Caco-2 (cell line): ENCODE measurements at regions not wholly inside any gene's neighbourhood (a gene's known extent, or its start where the extent isn't known, plus 50 kb on each side); places are given as distances from the start of the nearest gene placed in this dataset.
"Not testable (repeated sequence)": the region's sequence is repeated elsewhere in the genome, so short reads cannot be mapped to it uniquely, and the experiment has no call there.

Source experiments
- BruUV-seq: library from RNA; stranded (reverse); fragments of 400-500 nt; replicated peaks from 2 replicates; lab custom pipeline; 2021; lab: Mats Ljungman, UMichigan
- CTCF ChIA-PET: fragments of 300-600 bp; sonication (Branson Sonifier 250); formaldehyde crosslinking; loops from one replicate; lab custom pipeline; 2022; ENCODE audit warnings: antibody characterized with exemption; lab: Charles Lee
- POLR2A ChIA-PET: fragments of 300-600 bp; sonication (Branson Sonifier 250); formaldehyde crosslinking; loops from one replicate; lab custom pipeline; 2022; ENCODE audit warnings: antibody characterized with exemption; lab: Charles Lee
- DNase-seq, 2 experiments: peaks; one replicate each; pipeline versions ENCODE4 v3.0.0 to v3.0.0-alpha.2; 2020 to 2022
- H3K27me3 ChIP-seq: replicated peaks from 2 replicates; pipeline ENCODE4 v1.6.0; 2011; ENCODE audit warnings: low read length; ENCODE audit not compliant: control insufficient read depth, insufficient read depth
- H3K36me3 ChIP-seq: 2 replicates; pipeline ENCODE4 v1.5.1; 2011; ENCODE audit warnings: low read length; ENCODE audit not compliant: control insufficient read depth, insufficient read depth
- H3K4me1 ChIP-seq: fragments of 250-450 bp; sonication (Bioruptor Pico); 2 replicates; pipeline ENCODE4 v1.5.1; 2020; ENCODE audit warnings: mild to moderate bottlenecking
- H3K4me3 ChIP-seq: 2 replicates; pipeline ENCODE4 v1.5.1; 2011; ENCODE audit warnings: low read depth, mild to moderate bottlenecking, control low read depth, low read length
- H3K9me3 ChIP-seq: fragments of 250-450 bp; sonication (Bioruptor Pico); 2 replicates; pipeline ENCODE4 v1.5.1; 2020; ENCODE audit warnings: mild to moderate bottlenecking, moderate library complexity
- H3K27ac Mint-ChIP-seq: one replicate; pipeline ENCODE4 v1.8.0; 2022; ENCODE audit warnings: mixed read lengths; ENCODE audit not compliant: unreplicated experiment
- H3K27me3 Mint-ChIP-seq: one replicate; pipeline ENCODE4 v1.8.0; 2022; ENCODE audit warnings: mixed read lengths; ENCODE audit not compliant: insufficient read depth, unreplicated experiment
- H3K36me3 Mint-ChIP-seq: one replicate; pipeline ENCODE4 v1.8.0; 2022; ENCODE audit warnings: mild to moderate bottlenecking, mixed read lengths; ENCODE audit not compliant: insufficient read depth, unreplicated experiment
- H3K4me1 Mint-ChIP-seq: one replicate; pipeline ENCODE4 v1.8.0; 2022; ENCODE audit warnings: low read depth, mixed read lengths; ENCODE audit not compliant: unreplicated experiment
- H3K4me3 Mint-ChIP-seq: one replicate; pipeline ENCODE4 v1.8.0; 2022; ENCODE audit warnings: mild to moderate bottlenecking, moderate library complexity, mixed read lengths; ENCODE audit not compliant: unreplicated experiment
- H3K9me3 Mint-ChIP-seq: one replicate; pipeline ENCODE4 v1.8.0; 2022; ENCODE audit warnings: mixed read lengths; ENCODE audit not compliant: unreplicated experiment
- intact Hi-C: fragments of 100-400 bp; cut with micrococcal nuclease; formaldehyde crosslinking; loops from one replicate; pipeline ENCODE4 v1.10.0; 2022; ENCODE audit not compliant: unreplicated experiment
- TF ChIP-seq, protein P1 (sequence below), 2 experiments: fragments of 200-600 bp in 1 of 2; IDR thresholded peaks; 1 replicate in 1 of 2; 2 replicates in 1 of 2; pipeline versions ENCODE4 v1.5.1 to v1.8.0; 2011 to 2022; ENCODE audit warnings: antibody characterized with exemption in 1 of 2, control low read depth in 1 of 2, inconsistent platforms in 1 of 2, low read depth in 1 of 2, low read length in 1 of 2, mild to moderate bottlenecking in 1 of 2, moderate library complexity in 1 of 2; ENCODE audit not compliant: insufficient read depth in 1 of 2, severe bottlenecking in 1 of 2, unreplicated experiment in 1 of 2

GRCh38 chr12:112627851-112628250 lies 163.7 kb upstream of the RPH3A start:
- ChIA-PET POLR2A (no interaction called here), CTCF (no interaction called here)
- intact Hi-C loops = no loop called here
- Mint-ChIP-seq H3K27ac (no peak overlapping the region), H3K27me3 (no peaks in the 10 kb centered on the region), H3K36me3 (no peaks in the 10 kb centered on the region), H3K9me3 (peaks cover 11% of the 10 kb centered on the region), H3K4me3 (no peak overlapping the region), H3K4me1 (no peaks in the 10 kb centered on the region)
- 0 out of 2 replicates have a peak, but pooled peaks cover 3% of the 10 kb centered on the region for H3K9me3 ChIP-seq
- no TSS peak for BruUV-seq
- H3K36me3 ChIP-seq = no peaks in the 10 kb centered on the region
- H3K4me3 ChIP-seq = no peak overlapping the region
- TF ChIP-seq, protein P1, sequence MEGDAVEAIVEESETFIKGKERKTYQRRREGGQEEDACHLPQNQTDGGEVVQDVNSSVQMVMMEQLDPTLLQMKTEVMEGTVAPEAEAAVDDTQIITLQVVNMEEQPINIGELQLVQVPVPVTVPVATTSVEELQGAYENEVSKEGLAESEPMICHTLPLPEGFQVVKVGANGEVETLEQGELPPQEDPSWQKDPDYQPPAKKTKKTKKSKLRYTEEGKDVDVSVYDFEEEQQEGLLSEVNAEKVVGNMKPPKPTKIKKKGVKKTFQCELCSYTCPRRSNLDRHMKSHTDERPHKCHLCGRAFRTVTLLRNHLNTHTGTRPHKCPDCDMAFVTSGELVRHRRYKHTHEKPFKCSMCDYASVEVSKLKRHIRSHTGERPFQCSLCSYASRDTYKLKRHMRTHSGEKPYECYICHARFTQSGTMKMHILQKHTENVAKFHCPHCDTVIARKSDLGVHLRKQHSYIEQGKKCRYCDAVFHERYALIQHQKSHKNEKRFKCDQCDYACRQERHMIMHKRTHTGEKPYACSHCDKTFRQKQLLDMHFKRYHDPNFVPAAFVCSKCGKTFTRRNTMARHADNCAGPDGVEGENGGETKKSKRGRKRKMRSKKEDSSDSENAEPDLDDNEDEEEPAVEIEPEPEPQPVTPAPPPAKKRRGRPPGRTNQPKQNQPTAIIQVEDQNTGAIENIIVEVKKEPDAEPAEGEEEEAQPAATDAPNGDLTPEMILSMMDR (IDR thresholded peaks at IDR 0.05; ENCODE audit: insufficient read depth in 1 of 2, low read depth in 1 of 2, low read length in 1 of 2, severe bottlenecking in 1 of 2, unreplicated experiment in 1 of 2) = no peak
- H3K4me1 ChIP-seq = no peaks in the 10 kb centered on the region
- no peaks in the 10 kb centered on the region for H3K27me3 ChIP-seq
- DNase-seq = no peak

DNA sequence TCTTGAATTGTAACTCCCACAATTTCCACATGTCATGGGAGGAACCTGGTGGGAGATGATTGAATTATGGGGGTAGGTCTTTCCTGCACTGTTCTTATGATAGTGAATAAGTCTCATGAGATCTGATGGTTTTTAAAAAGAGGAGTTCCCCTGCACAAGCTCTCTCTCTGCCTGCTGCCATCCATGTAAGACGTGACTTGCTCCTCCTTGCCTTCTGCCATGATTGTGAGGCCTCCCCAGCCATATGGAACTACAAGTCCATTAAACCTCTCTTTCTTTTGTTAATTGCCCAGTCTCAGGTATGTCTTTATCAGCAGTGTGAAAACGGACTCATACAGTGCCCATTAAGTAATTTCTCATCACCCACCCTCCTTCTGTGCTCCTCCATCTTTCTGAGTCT lies 159.6 kb upstream of the RPH3A start:
- H3K4me1 ChIP-seq, H3K27me3 ChIP-seq, H3K27ac Mint-ChIP-seq, CTCF ChIA-PET, DNase-seq, H3K27me3 Mint-ChIP-seq, H3K4me3 ChIP-seq, POLR2A ChIA-PET, H3K4me3 Mint-ChIP-seq, BruUV-seq, intact Hi-C loops, H3K36me3 Mint-ChIP-seq, H3K4me1 Mint-ChIP-seq, H3K9me3 ChIP-seq, H3K36me3 ChIP-seq: not testable (repeated sequence)
- peaks cover 16% of the 10 kb centered on the region for H3K9me3 Mint-ChIP-seq

GRCh38 chr12:112635036-112635435 lies 156.5 kb upstream of the RPH3A start:
- CTCF ChIA-PET = no interaction called here
- intact Hi-C loops = no loop called here
- Mint-ChIP-seq H3K27ac (no peak overlapping the region), H3K9me3 (peaks cover 16% of the 10 kb centered on the region), H3K4me1 (no peaks in the 10 kb centered on the region), H3K36me3 (no peaks in the 10 kb centered on the region), H3K27me3 (no peaks in the 10 kb centered on the region), H3K4me3 (no peak overlapping the region)
- no TSS peak for BruUV-seq
- H3K9me3 ChIP-seq = 0 out of 2 replicates have a peak, but pooled peaks cover 3% of the 10 kb centered on the region
- no peak for DNase-seq
- no peaks in the 10 kb centered on the region for H3K27me3 ChIP-seq
- no peak overlapping the region for H3K4me3 ChIP-seq
- H3K4me1 ChIP-seq = no peaks in the 10 kb centered on the region
- no peaks in the 10 kb centered on the region for H3K36me3 ChIP-seq
- POLR2A ChIA-PET = no interaction called here
- TF ChIP-seq, protein P1 (IDR thresholded peaks at IDR 0.05; ENCODE audit: insufficient read depth in 1 of 2, low read depth in 1 of 2, low read length in 1 of 2, severe bottlenecking in 1 of 2, unreplicated experiment in 1 of 2) = no peak

DNA sequence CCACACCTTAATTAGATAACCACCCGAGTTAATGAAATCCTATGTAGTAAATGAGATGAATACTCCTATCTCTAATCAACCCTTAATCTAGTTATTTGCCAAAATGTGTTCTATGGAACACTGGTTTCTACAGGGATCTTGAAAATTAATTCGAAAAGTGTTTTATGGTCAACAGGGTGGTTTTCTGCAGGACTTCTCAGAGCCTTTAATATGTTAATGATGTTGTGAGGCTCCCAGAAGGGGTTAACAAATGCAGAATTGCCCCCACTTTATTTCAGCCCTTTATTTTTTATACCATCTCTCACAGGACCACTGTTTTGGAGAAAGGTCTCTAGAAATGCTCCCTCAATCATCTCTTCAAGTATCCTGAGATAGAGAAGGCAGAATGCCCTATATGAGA lies 153.1 kb upstream of the RPH3A start:
- no peaks in the 10 kb centered on the region for H3K27me3 ChIP-seq
- Mint-ChIP-seq H3K27me3 (peaks cover 6% of the 10 kb centered on the region), H3K4me3 (no peak overlapping the region), H3K36me3 (no peaks in the 10 kb centered on the region), H3K27ac (no peak overlapping the region), H3K9me3 (no peaks in the 10 kb centered on the region), H3K4me1 (no peaks in the 10 kb centered on the region)
- no peaks in the 10 kb centered on the region for H3K9me3 ChIP-seq
- no peaks in the 10 kb centered on the region for H3K4me1 ChIP-seq
- ChIA-PET POLR2A (no interaction called here), CTCF (no interaction called here)
- BruUV-seq = no TSS peak
- DNase-seq = no peak
- no peak overlapping the region for H3K4me3 ChIP-seq
- TF ChIP-seq, protein P1 (IDR thresholded peaks at IDR 0.05; ENCODE audit: insufficient read depth in 1 of 2, low read depth in 1 of 2, low read length in 1 of 2, severe bottlenecking in 1 of 2, unreplicated experiment in 1 of 2) = no peak
- intact Hi-C loops = no loop called here
- no peaks in the 10 kb centered on the region for H3K36me3 ChIP-seq
